ENCODE measurements at regions not wholly inside any gene's neighbourhood (a gene's known extent, or its start where the extent isn't known, plus 50 kb on each side); places are given as distances from the start of the nearest gene placed in this dataset.

DNA sequence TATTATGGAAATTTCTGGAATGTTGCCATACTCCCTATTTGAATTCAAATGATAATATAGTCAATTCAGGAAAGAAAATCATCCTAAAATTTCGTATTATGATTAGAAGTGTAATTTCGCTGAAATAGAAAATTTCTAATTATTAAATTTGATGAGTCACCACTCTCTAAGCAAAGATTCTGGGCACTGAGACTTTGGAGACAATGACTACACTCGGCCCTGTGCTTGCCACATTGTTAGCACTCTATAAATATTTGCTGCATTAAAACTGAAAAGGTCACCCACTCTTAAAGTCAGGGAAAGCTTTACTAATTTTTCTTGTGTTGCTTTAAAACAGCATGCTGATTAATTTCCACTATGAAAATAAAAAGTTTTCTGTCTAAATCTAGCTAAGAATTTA, 240.3 kb downstream of the TLE4 start:
- no peak for DNase-seq (ENCODE audit: low read depth)

DNA sequence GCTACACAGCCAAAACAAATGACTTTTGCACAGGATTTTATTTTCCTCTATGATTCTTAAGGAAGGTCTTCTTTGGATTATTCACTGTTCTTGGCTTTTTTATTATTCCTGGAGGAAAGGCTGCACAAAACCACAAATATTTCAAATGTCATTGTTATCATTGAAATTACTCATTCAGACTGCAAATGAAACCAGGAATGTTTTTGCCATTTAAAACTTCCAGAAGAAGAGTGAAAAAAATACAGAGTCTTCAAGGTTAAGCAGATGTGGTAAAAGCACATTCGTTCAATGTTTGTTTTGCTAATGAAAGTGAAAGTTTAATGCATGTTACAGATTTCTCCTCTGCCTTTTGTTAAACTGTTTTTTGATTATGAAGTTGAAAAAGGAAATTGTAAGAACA, 238.2 kb downstream of the TLE4 start:
- DNase-seq (ENCODE audit: low read depth), result peak; percentile 90

DNA sequence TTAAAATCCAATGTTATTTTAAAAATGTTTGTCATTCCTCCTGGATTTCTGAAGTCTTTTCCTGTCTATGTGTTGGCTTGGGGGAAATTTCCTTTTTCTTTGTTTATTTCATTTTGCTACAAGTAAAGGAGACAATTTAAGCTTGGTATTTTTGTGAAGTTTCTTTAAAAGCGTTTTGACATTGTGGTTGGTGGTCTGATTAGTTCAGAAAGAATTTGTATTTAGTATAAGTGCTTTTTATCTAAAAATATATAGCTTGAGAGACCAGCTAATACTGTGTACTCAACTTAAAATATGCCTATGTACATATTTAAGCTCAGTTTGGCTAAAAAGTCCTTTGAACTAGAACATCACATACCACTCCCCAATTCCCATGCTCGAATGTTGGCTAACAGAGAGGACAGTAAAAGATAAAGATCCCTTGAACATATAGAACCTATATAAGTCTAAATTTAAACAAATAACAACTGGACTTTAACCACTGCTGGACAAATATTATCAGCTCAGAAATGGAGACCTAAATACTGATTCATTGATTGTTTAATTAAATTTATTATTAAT, 237.6 kb downstream of the TLE4 start:
- DNase-seq (ENCODE audit: low read depth), result no peak

DNA sequence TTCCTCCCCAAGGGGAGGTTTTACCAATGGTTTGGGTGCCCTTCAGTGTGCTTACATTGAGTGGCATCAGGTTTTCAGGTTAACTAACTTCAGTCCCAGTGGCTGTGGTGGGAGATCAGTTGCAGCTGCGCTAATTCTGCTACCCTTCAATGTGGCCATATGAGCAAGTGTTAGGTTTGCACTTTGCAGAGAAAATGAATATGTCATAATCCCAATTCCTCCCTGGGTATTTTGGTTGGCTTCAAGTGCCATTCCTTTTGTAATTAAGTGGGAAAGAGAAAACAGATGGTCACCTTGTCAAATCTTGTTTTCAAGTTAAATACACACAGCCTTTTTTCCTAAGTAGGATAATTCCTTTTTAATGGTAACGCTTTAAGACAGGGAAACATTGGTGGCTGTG, 236.2 kb downstream of the TLE4 start:
- DNase-seq (ENCODE audit: low read depth), result no peak

DNA sequence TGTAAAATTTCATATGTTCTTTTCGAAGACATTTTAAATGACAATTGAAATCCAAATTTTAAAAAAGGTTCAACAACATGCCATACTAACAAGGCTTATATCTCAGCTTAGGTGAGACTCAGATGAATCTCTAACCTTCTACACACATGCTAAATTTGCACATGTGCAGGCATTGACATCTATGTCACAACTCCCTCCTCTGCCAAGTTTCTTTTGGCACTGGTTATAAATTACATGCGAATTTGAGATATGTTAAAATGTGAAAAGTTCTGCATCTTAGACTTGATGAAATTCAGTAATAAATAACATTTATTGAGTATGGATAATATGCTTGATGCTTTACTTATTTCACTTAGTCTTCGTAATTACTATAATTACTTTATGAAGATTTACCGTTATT, 234.3 kb downstream of the TLE4 start:
- DNase-seq (ENCODE audit: low read depth), result no peak

DNA sequence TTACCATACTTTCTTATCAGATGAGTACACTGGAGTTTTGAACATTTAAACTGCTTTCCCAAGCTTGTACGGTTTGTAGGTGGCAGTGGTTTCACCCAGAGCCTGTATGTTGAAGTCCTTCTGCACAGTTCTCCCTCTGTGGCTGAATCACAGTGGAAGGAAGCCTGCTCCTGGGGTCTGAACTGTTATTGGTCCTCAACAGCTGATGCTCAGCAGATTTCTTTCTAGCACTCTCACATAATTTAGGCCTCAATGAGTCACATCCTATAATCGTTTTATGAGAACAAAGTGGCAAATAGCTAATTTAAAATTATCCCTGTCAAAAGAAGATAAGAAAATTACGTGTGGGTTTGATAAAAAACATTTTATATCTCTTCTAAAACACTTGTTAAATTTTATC, 229.7 kb downstream of the TLE4 start:
- DNase-seq (ENCODE audit: low read depth), result peak; percentile 49

DNA sequence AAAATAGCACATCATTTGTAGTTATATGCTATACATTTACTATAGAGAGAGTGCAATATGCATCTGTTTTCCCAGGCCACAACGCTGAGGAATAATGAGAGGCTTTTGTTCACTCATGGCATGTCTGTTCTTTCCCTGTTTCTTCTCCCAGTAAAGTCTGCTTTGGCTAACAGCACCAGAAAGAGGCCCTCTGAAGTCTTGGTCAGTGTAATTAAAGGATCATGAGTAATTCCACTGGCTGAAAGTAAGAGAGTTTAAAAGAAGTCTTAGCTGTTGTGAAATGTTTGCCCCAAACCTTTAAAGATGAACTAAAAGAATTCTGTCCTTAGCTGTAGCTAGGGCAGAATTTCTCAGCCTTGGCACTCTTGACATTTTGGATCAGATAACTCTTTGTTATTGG, 228.8 kb downstream of the TLE4 start:
- DNase-seq (ENCODE audit: low read depth), result no peak

DNA sequence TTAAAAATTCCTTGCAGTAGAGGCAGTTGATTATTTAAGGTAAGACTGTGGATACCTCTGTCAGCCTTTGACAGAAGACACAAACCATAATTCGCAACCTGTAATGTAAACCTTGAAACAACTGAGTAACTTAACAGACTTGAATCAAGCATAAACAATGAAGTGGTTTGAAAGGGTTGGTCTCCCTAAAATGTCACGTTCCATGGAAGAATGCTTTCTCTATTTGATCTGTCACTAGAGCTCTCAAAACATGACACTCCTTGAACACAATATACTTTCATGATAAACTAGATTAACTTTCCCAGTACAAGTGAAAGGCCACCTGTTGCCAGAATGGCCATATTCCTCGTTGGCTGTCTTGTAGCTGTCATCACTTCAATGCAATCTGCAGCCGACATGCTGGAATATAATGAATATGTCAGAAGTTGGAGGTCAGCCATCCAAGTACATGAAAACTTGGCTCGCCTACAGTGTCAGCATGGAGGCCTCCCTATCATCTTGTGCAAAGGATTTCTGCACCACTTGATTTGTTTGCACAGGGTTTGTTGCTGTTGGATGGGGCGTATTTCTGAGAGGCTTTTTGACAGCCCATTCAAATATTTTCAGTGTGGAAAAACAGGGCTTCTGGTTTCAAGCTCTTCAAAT, 228.0 kb downstream of the TLE4 start:
- DNase-seq (ENCODE audit: low read depth), result no peak

DNA sequence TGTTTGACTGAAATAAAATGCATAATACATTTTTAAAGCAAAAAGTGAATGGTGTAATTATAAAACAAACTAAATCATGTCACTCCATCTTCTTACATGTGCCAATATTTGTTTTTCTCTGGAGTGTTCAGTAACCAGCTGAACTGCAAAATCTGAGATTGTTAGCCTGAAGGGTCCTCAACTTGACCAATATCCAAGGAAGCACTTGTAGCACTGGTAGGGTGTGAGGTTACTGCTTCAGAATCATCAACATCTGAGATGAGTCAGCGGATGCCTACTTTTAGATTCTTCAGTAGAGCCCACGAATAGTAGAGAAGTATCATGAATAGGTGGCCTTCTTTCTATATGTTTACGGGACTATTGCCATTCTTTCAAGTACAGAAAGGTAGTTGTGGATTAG, 226.7 kb downstream of the TLE4 start:
- no peak for DNase-seq (ENCODE audit: low read depth)

DNA sequence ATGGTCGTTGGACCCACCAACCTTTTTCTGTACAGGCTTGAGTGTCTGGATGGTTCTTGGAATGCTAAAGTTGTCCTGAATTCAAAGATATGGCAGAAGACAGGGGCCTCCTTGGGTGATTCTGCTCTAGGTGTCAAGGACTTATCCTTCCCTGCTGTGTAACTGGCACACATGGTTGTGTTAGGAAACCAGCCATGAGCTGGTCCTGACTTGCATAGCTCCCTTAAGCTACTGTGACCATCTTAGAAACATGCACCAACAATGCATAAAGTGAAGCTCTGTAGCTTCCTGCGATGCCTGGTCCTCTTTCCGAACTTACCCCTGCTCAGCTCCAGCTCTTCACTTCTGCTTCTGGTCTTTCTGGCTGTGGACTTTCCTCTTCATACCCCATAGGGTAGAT, 224.6 kb downstream of the TLE4 start:
- no peak for DNase-seq (ENCODE audit: low read depth)

DNA sequence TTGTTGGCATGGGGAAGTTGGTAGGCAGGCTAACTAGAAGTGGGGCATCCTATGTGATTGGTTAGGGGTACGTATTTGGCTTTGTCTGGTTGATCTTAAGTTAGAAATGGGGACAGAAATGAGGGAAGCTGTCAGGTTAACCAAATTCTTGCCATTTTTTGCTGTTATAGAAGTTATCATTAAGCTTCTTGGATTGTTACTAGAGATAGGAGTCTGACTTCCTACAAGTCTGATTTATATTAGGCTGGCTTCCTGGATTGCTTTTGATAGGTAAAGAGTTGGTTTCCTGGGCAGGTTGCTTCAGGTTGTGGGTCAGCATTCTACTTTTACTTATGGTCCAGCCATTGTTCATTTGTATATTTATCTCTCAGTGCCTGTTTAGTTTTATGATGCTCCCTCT, 216.9 kb downstream of the TLE4 start:
- DNase-seq (ENCODE audit: low read depth), result no peak

DNA sequence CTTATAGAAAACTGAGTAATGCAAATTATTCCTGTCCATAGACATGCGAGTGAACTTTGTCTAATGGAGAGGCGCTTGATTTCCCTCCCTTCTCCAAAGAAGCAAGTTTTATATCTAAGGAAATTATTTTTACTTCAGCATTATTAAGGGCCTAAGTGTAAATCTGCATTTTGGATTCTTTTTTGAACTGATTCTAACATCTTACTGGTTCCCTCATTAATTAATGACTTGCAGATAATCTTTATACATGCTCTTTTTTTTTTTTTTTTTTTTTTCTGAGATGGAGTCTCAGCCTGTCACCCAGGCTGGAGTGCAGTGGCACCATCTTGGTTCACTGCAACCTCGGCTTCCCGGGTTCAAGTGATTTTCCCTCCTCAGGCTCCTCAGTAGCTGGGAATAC, 209.5 kb downstream of the TLE4 start:
- no peak for DNase-seq (ENCODE audit: low read depth)

DNA sequence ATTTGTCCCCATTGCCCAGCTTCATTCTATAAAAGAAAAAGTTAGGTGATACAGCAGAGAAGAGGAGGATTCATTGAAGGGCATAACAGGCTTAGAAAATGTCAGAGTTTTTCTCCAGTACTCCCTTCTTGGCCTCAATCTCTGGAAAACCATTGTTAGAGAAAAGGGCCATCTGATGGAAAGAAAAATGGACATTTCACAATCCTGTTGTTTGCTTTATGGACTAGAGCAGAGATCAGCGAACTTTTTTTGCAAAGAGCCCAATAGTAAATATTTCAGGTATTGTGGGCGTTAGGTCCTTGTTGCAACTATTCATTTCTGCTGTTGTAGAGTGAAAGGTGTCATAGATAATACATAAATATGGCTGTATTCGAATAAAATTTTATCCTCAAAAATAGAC, 208.8 kb downstream of the TLE4 start:
- DNase-seq (ENCODE audit: low read depth), result no peak

DNA sequence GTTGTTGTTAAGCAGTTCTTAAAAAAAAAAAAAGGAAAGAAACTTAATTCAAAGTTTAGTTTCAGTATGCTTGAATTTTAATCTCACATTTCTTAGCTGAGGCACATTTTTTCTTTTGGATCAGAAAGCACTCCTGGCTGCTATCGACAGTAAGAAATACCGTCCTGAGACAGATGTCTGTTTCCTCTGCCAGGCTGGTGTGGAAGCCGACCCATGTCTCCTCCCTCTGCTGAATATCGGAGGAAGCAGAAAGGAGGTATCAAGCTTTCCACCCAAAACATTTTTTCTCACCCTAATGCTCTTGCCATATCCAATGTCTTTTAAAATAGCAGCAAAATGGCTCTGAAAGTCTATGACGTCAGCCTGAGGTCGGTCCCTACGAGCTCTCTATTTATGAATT, 208.1 kb downstream of the TLE4 start:
- no peak for DNase-seq (ENCODE audit: low read depth)

DNA sequence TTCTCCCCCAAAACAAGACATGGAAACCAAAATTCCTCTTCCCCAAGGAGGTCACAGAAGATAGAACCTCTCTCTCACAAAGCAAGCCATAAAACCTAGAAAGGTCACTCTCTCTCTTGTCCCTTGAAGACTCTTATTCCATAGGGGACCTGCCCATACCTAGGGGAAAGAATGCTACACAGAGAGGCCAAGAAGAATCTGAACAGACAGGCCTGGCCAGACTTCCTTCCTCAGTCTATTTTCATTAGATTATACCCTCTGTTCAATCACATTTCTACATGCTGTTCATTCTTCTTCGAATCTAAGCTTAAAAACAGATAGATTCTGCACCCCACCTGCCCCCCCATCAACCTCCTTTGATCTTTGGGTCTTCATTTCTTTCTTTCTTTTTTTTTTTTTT, 206.8 kb downstream of the TLE4 start:
- no peak for DNase-seq (ENCODE audit: low read depth)

DNA sequence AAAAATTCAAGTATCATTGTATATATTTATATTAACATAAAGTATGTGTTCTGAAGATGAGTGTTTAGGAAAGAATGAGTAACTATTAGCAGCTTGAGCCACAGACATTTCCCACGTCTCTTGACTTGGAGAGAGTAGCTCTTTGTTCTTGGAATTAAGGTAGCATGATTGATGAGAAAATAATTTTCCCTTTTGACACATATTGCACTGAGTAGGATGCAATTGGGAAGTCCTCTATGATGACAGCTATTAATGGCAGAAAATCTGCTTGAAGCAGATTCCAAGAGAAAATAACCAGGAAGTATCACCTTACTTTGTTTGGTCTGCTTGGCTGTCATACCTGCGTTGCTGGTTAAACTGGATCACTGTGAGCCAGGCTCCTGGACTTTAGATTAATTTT, 204.8 kb downstream of the TLE4 start:
- DNase-seq (ENCODE audit: low read depth), result no peak
